PFSK-1 (cell line): ENCODE measurements at regions not wholly inside any gene's neighbourhood (a gene's known extent, or its start where the extent isn't known, plus 50 kb on each side); places are given as distances from the start of the nearest gene placed in this dataset.

Experiments used
- FOXP2 ChIP-seq: optimal IDR thresholded peaks from 2 replicates; pipeline ENCODE3; 2011; ENCODE audit warnings: borderline replicate concordance, control low read depth, inconsistent platforms; ENCODE audit not compliant: insufficient read depth; ENCODE audit errors: extremely low read length, extremely low read depth
- POLR2AphosphoS5 ChIP-seq: IDR thresholded peaks from 2 replicates; pipeline ENCODE4 v1.6.1; 2012; ENCODE audit warnings: low read depth, mild to moderate bottlenecking, control low read depth, low read length, moderate library complexity
- REST ChIP-seq, 2 experiments: IDR thresholded peaks; 2 replicates each; pipeline versions ENCODE4 v1.6.1 to v1.8.0; 2011 to 2012; ENCODE audit warnings: low read depth in 2 of 2, low read length in 2 of 2, control low read depth in 1 of 2, inconsistent platforms in 1 of 2, mild to moderate bottlenecking in 1 of 2, moderate library complexity in 1 of 2; ENCODE audit not compliant: insufficient read depth in 1 of 2
- SIN3A ChIP-seq: IDR thresholded peaks from 2 replicates; pipeline ENCODE4 v1.6.1; 2012; ENCODE audit warnings: mild to moderate bottlenecking, low read length, moderate library complexity, borderline replicate concordance; ENCODE audit not compliant: insufficient read depth
- TAF1 ChIP-seq: IDR thresholded peaks from 2 replicates; pipeline ENCODE4 v1.6.1; 2012; ENCODE audit warnings: low read length, control low read depth, borderline replicate concordance; ENCODE audit not compliant: insufficient read depth

GRCh38 chr1:56150441-56151215 lies 428.7 kb downstream of the PLPP3 start:
- TF ChIP-seq SIN3A: no peak
- TF ChIP-seq REST (IDR thresholded peaks at IDR 0.05; ENCODE audit: insufficient read depth in 1 of 2, low read depth in 2 of 2, low read length in 2 of 2): no peak
- TF ChIP-seq POLR2AphosphoS5: no peak
- no peak for TF ChIP-seq TAF1
- TF ChIP-seq FOXP2: no peak
